ENCODE measurements at regions not wholly inside any gene's neighbourhood (a gene's known extent, or its start where the extent isn't known, plus 50 kb on each side); places are given as distances from the start of the nearest gene placed in this dataset.

DNA sequence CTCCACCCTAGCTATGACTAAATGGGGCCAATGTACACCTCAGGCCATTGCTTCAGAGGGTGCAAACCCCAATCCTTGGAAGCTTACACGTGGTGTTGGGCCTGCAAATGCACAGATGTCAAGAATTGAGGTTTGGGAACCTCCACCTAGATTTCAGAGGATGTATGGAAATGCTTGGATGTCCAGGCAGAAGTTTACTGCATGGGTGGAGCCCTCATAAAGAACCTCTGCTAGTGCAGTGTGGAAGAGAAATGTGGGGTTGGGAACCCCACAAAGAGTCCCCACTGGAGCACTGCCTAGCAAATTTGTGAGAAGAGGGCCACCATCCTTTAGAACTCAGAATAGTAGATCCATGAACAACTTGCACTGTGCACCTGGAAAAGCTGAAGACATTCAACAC, 284.1 kb downstream of the ANTXR2 start:
- H4K20me1 ChIP-seq (ENCODE audit: control insufficient read depth, insufficient read depth): no peaks in the 10 kb centered on the region
- H3K4me3 ChIP-seq: no peak overlapping the region
- POLR2A ChIA-PET: no interaction called here
- H3K9ac ChIP-seq (ENCODE audit: control insufficient read depth, insufficient read depth, low read length): no peak overlapping the region
- WGBS (ENCODE audit: insufficient coverage, insufficient replicate concordance, low lambda C conversion rate, missing lambda C conversion rate): 0% methylated on average over 1 of the region's 1 CpG
- no peaks in the 10 kb centered on the region for H3K27me3 ChIP-seq (replicated peaks in 1 of 2; ENCODE audit: control insufficient read depth in 2 of 2, insufficient read depth in 2 of 2, low read length in 1 of 2)
- FAIRE-seq: no peak
- no TSS peak for BruUV-seq (replicated peaks)
- RAD21 ChIA-PET (ENCODE audit: unreplicated experiment): no interaction called here
- H3K79me2 ChIP-seq (ENCODE audit: control insufficient read depth, insufficient read depth, low read length): no peaks in the 10 kb centered on the region
- intact Hi-C loops (cut with micrococcal nuclease; ENCODE audit: unreplicated experiment) (no loop called here), in situ Hi-C loops (cut with MboI) (no loop called here)
- H3K36me3 ChIP-seq (ENCODE audit: control insufficient read depth in 2 of 2, insufficient read depth in 2 of 2, low read length in 1 of 2): no peaks in the 10 kb centered on the region
- TF ChIP-seq CBX5 (IDR thresholded peaks at IDR 0.05; ENCODE audit: low read depth): 0 out of 2 replicates have a peak, but pooled peaks have one; percentile 32
- TF ChIP-seq HDGF (IDR thresholded peaks at IDR 0.05): no peak
- no peaks in the 10 kb centered on the region for H3K4me1 ChIP-seq (ENCODE audit: control insufficient read depth, insufficient read depth, low read length)
- no peak overlapping the region for H3K27ac ChIP-seq (ENCODE audit: control insufficient read depth, insufficient read depth)
- peaks cover 2% of the 10 kb centered on the region; the same call in 1 of the 3 replicates for H3K9me3 ChIP-seq (replicated peaks; ENCODE audit: control insufficient read depth, insufficient read depth, low read length)
- no peak overlapping the region for H2AFZ ChIP-seq (ENCODE audit: control insufficient read depth, low read depth, low read length)
- no peak for ATAC-seq
- SMC1A ChIA-PET (ENCODE audit: uncharacterized antibody, unreplicated experiment): no interaction called here
- DNase-seq (ENCODE audit: low read depth, low spot score): no peak
- no peak overlapping the region for H3K4me2 ChIP-seq (ENCODE audit: control insufficient read depth, insufficient read depth)
- CTCF ChIA-PET: no interaction called here

DNA sequence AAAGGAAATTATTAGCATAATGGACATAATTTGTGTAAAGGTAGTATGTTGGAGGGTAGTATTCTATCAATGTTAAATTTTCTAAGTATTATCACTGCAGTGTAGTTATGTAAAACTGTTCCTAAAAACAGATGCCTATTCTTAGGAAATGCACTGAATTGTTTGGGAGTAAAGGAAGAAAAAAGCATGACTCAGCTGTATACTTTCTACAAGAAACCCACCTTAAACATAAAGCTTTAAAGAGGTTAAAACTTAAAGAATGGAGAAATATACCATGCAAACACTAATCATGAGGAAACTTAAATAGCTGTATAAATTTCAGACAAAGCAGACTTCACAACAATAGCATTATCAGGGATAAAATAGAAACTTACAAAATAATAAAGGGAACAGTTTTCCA, 292.9 kb downstream of the ANTXR2 start:
- in situ Hi-C loops (cut with MboI) (no loop called here), intact Hi-C loops (cut with micrococcal nuclease; ENCODE audit: unreplicated experiment) (no loop called here)
- no peak for TF ChIP-seq ETV6 (conservative IDR thresholded peaks at IDR 0.05 in 1 of 2, IDR thresholded peaks at IDR 0.05 in 1 of 2; ENCODE audit: borderline replicate concordance in 1 of 2, low read depth in 1 of 2)
- TF ChIP-seq, protein P1, sequence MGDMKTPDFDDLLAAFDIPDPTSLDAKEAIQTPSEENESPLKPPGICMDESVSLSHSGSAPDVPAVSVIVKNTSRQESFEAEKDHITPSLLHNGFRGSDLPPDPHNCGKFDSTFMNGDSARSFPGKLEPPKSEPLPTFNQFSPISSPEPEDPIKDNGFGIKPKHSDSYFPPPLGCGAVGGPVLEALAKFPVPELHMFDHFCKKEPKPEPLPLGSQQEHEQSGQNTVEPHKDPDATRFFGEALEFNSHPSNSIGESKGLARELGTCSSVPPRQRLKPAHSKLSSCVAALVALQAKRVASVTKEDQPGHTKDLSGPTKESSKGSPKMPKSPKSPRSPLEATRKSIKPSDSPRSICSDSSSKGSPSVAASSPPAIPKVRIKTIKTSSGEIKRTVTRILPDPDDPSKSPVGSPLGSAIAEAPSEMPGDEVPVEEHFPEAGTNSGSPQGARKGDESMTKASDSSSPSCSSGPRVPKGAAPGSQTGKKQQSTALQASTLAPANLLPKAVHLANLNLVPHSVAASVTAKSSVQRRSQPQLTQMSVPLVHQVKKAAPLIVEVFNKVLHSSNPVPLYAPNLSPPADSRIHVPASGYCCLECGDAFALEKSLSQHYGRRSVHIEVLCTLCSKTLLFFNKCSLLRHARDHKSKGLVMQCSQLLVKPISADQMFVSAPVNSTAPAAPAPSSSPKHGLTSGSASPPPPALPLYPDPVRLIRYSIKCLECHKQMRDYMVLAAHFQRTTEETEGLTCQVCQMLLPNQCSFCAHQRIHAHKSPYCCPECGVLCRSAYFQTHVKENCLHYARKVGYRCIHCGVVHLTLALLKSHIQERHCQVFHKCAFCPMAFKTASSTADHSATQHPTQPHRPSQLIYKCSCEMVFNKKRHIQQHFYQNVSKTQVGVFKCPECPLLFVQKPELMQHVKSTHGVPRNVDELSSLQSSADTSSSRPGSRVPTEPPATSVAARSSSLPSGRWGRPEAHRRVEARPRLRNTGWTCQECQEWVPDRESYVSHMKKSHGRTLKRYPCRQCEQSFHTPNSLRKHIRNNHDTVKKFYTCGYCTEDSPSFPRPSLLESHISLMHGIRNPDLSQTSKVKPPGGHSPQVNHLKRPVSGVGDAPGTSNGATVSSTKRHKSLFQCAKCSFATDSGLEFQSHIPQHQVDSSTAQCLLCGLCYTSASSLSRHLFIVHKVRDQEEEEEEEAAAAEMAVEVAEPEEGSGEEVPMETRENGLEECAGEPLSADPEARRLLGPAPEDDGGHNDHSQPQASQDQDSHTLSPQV (IDR thresholded peaks at IDR 0.05): no peak
- TF ChIP-seq, protein P2, sequence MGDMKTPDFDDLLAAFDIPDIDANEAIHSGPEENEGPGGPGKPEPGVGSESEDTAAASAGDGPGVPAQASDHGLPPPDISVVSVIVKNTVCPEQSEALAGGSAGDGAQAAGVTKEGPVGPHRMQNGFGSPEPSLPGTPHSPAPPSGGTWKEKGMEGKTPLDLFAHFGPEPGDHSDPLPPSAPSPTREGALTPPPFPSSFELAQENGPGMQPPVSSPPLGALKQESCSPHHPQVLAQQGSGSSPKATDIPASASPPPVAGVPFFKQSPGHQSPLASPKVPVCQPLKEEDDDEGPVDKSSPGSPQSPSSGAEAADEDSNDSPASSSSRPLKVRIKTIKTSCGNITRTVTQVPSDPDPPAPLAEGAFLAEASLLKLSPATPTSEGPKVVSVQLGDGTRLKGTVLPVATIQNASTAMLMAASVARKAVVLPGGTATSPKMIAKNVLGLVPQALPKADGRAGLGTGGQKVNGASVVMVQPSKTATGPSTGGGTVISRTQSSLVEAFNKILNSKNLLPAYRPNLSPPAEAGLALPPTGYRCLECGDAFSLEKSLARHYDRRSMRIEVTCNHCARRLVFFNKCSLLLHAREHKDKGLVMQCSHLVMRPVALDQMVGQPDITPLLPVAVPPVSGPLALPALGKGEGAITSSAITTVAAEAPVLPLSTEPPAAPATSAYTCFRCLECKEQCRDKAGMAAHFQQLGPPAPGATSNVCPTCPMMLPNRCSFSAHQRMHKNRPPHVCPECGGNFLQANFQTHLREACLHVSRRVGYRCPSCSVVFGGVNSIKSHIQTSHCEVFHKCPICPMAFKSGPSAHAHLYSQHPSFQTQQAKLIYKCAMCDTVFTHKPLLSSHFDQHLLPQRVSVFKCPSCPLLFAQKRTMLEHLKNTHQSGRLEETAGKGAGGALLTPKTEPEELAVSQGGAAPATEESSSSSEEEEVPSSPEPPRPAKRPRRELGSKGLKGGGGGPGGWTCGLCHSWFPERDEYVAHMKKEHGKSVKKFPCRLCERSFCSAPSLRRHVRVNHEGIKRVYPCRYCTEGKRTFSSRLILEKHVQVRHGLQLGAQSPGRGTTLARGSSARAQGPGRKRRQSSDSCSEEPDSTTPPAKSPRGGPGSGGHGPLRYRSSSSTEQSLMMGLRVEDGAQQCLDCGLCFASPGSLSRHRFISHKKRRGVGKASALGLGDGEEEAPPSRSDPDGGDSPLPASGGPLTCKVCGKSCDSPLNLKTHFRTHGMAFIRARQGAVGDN (IDR thresholded peaks at IDR 0.05): no peak
- TF ChIP-seq JUND (IDR thresholded peaks at IDR 0.05; ENCODE audit: low read depth, low read length): no peak
- TF ChIP-seq, protein P3, sequence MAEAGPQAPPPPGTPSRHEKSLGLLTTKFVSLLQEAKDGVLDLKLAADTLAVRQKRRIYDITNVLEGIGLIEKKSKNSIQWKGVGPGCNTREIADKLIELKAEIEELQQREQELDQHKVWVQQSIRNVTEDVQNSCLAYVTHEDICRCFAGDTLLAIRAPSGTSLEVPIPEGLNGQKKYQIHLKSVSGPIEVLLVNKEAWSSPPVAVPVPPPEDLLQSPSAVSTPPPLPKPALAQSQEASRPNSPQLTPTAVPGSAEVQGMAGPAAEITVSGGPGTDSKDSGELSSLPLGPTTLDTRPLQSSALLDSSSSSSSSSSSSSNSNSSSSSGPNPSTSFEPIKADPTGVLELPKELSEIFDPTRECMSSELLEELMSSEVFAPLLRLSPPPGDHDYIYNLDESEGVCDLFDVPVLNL (IDR thresholded peaks at IDR 0.05; ENCODE audit: low read depth, low read length): no peak
- TF ChIP-seq RB1 (IDR thresholded peaks at IDR 0.05; ENCODE audit: borderline replicate concordance): no peak
- no peak for TF ChIP-seq HDGF (IDR thresholded peaks at IDR 0.05)
- Histone ChIP-seq H3K4me2 (ENCODE audit: control insufficient read depth, insufficient read depth) (no peak overlapping the region), H3K36me3 (ENCODE audit: control insufficient read depth in 2 of 2, insufficient read depth in 2 of 2, low read length in 1 of 2) (no peaks in the 10 kb centered on the region), H2AFZ (ENCODE audit: control insufficient read depth, low read depth, low read length) (no peak overlapping the region), H4K20me1 (ENCODE audit: control insufficient read depth, insufficient read depth) (no peaks in the 10 kb centered on the region), H3K9me3 (replicated peaks; ENCODE audit: control insufficient read depth, insufficient read depth, low read length) (no peaks in the 10 kb centered on the region), H3K79me2 (ENCODE audit: control insufficient read depth, insufficient read depth, low read length) (no peaks in the 10 kb centered on the region), H3K4me3 (no peak overlapping the region), H3K27me3 (replicated peaks in 1 of 2; ENCODE audit: control insufficient read depth in 2 of 2, insufficient read depth in 2 of 2, low read length in 1 of 2) (no peaks in the 10 kb centered on the region), H3K9ac (ENCODE audit: control insufficient read depth, insufficient read depth, low read length) (no peak overlapping the region), H3K4me1 (ENCODE audit: control insufficient read depth, insufficient read depth, low read length) (no peaks in the 10 kb centered on the region), H3K27ac (ENCODE audit: control insufficient read depth, insufficient read depth) (no peak overlapping the region)
- RAD21 ChIA-PET (ENCODE audit: unreplicated experiment): no interaction called here
- BruUV-seq (replicated peaks): no TSS peak
- SMC1A ChIA-PET (ENCODE audit: uncharacterized antibody, unreplicated experiment): interaction anchor here (0.8 kb wide), 1 partner anchor 14 kb away, joined by 4 read pairs; no protein-coding TSS in a partner anchor
- FAIRE-seq: no peak
- no peak for ATAC-seq
- DNase-seq (ENCODE audit: low read depth, low spot score): no peak
- POLR2A ChIA-PET: no interaction called here
- CTCF ChIA-PET: interaction anchor here (0.6 kb wide), 1 partner anchor 874 kb away, joined by 4 read pairs; no protein-coding TSS in a partner anchor
